ENCODE measurements at regions not wholly inside any gene's neighbourhood (a gene's known extent, or its start where the extent isn't known, plus 50 kb on each side); places are given as distances from the start of the nearest gene placed in this dataset.

DNA sequence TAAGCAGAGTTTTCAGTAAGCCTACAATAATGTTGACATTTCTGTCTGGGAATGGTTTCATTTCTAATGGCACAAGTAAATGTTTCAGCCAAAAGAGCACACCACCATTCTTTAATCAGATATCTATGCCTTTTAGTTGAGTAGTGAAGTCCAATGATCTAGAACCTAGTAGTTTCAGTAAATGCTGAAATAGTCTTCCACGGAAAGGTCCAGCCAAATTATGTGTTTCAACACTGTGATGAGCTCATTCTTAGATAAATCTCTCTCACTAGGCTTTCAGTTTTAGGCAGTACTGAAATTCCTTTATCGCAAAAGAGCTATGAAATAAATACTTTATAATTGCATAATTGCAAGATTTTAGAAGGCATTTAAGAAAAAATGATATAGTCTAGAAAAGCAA, 816.8 kb upstream of the PCDH9 start:
- no peak for TF ChIP-seq OSR1 (CRISPR knock-in tag; IDR thresholded peaks at IDR 0.05)
- TF ChIP-seq PPARA (CRISPR knock-in tag; IDR thresholded peaks at IDR 0.05; ENCODE audit: borderline replicate concordance): no peak
- no peak for TF ChIP-seq GLIS3 (CRISPR knock-in tag; IDR thresholded peaks at IDR 0.05)
- no peak for TF ChIP-seq ZNF70 (CRISPR knock-in tag; IDR thresholded peaks at IDR 0.05)
- TF ChIP-seq, protein P1, sequence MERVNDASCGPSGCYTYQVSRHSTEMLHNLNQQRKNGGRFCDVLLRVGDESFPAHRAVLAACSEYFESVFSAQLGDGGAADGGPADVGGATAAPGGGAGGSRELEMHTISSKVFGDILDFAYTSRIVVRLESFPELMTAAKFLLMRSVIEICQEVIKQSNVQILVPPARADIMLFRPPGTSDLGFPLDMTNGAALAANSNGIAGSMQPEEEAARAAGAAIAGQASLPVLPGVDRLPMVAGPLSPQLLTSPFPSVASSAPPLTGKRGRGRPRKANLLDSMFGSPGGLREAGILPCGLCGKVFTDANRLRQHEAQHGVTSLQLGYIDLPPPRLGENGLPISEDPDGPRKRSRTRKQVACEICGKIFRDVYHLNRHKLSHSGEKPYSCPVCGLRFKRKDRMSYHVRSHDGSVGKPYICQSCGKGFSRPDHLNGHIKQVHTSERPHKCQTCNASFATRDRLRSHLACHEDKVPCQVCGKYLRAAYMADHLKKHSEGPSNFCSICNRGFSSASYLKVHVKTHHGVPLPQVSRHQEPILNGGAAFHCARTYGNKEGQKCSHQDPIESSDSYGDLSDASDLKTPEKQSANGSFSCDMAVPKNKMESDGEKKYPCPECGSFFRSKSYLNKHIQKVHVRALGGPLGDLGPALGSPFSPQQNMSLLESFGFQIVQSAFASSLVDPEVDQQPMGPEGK (CRISPR knock-in tag; IDR thresholded peaks at IDR 0.05; ENCODE audit: borderline replicate concordance): no peak
- TF ChIP-seq CSDC2 (CRISPR knock-in tag; IDR thresholded peaks at IDR 0.05): no peak
- TF ChIP-seq ZFP30 (CRISPR knock-in tag; IDR thresholded peaks at IDR 0.05): no peak
- TF ChIP-seq, protein P2, sequence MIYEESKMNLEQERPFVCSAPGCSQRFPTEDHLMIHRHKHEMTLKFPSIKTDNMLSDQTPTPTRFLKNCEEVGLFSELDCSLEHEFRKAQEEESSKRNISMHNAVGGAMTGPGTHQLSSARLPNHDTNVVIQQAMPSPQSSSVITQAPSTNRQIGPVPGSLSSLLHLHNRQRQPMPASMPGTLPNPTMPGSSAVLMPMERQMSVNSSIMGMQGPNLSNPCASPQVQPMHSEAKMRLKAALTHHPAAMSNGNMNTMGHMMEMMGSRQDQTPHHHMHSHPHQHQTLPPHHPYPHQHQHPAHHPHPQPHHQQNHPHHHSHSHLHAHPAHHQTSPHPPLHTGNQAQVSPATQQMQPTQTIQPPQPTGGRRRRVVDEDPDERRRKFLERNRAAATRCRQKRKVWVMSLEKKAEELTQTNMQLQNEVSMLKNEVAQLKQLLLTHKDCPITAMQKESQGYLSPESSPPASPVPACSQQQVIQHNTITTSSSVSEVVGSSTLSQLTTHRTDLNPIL (CRISPR knock-in tag; IDR thresholded peaks at IDR 0.05; ENCODE audit: low read depth): no peak
- 0 out of 2 replicates have a peak, but pooled peaks have one; percentile 16 for TF ChIP-seq ISL1 (CRISPR knock-in tag; IDR thresholded peaks at IDR 0.05)
- TF ChIP-seq, protein P3, sequence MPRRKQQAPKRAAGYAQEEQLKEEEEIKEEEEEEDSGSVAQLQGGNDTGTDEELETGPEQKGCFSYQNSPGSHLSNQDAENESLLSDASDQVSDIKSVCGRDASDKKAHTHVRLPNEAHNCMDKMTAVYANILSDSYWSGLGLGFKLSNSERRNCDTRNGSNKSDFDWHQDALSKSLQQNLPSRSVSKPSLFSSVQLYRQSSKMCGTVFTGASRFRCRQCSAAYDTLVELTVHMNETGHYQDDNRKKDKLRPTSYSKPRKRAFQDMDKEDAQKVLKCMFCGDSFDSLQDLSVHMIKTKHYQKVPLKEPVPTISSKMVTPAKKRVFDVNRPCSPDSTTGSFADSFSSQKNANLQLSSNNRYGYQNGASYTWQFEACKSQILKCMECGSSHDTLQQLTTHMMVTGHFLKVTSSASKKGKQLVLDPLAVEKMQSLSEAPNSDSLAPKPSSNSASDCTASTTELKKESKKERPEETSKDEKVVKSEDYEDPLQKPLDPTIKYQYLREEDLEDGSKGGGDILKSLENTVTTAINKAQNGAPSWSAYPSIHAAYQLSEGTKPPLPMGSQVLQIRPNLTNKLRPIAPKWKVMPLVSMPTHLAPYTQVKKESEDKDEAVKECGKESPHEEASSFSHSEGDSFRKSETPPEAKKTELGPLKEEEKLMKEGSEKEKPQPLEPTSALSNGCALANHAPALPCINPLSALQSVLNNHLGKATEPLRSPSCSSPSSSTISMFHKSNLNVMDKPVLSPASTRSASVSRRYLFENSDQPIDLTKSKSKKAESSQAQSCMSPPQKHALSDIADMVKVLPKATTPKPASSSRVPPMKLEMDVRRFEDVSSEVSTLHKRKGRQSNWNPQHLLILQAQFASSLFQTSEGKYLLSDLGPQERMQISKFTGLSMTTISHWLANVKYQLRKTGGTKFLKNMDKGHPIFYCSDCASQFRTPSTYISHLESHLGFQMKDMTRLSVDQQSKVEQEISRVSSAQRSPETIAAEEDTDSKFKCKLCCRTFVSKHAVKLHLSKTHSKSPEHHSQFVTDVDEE (CRISPR knock-in tag; IDR thresholded peaks at IDR 0.05): no peak
